Activated CD8-positive, alpha-beta memory T cell treated with anti-CD3 and anti-CD28 coated beads, Interleukin-2, amount 50 U/mL, for 24 hours (primary cell): ENCODE measurements at regions not wholly inside any gene's neighbourhood (a gene's known extent, or its start where the extent isn't known, plus 50 kb on each side); places are given as distances from the start of the nearest gene placed in this dataset.

Source experiments
- DNase-seq: peaks from one replicate; pipeline ENCODE4 v3.0.0-alpha.2; 2020; ENCODE audit errors: extremely low read depth

- DNase-seq = no peak
These were observed 203.6 kb upstream of the UBASH3B start for GRCh38 chr11:122451911-122452310.

- no peak for DNase-seq
These were observed 213.9 kb upstream of the UBASH3B start for GRCh38 chr11:122441666-122442035.

GRCh38 chr11:122440811-122441665, 214.5 kb upstream of the UBASH3B start:
- DNase-seq = no peak

- no peak for DNase-seq
These were observed 215.4 kb upstream of the UBASH3B start for GRCh38 chr11:122439866-122440810.

GRCh38 chr11:122436188-122436555, 219.3 kb upstream of the UBASH3B start:
- DNase-seq = no peak

- DNase-seq = no peak
These were observed 219.9 kb upstream of the UBASH3B start for GRCh38 chr11:122435540-122436187.

GRCh38 chr11:122434786-122435185, 220.7 kb upstream of the UBASH3B start:
- no peak for DNase-seq

GRCh38 chr11:122430490-122430889, 225.0 kb upstream of the UBASH3B start:
- no peak for DNase-seq

GRCh38 chr11:122426073-122426472, 229.4 kb upstream of the UBASH3B start:
- DNase-seq = no peak

- DNase-seq = no peak
These were observed 230.9 kb upstream of the UBASH3B start for GRCh38 chr11:122424636-122425035.

- no peak for DNase-seq
These were observed 231.6 kb upstream of the UBASH3B start for GRCh38 chr11:122423886-122424285.

- DNase-seq = no peak
These were observed 232.2 kb upstream of the UBASH3B start for GRCh38 chr11:122423273-122423672.

GRCh38 chr11:122422682-122423081, 232.8 kb upstream of the UBASH3B start:
- DNase-seq = no peak

GRCh38 chr11:122421702-122422101, 233.8 kb upstream of the UBASH3B start:
- DNase-seq = no peak

GRCh38 chr11:122418032-122418431, 237.5 kb upstream of the UBASH3B start:
- DNase-seq = no peak

GRCh38 chr11:122414406-122415018, 241.0 kb upstream of the UBASH3B start:
- no peak for DNase-seq

- DNase-seq = no peak
These were observed 241.8 kb upstream of the UBASH3B start for GRCh38 chr11:122413677-122414076.

- DNase-seq = no peak
These were observed 242.9 kb upstream of the UBASH3B start for GRCh38 chr11:122412581-122412980.

GRCh38 chr11:122406466-122406865, 249.1 kb upstream of the UBASH3B start:
- DNase-seq = no peak

- no peak for DNase-seq
These were observed 249.8 kb upstream of the UBASH3B start for GRCh38 chr11:122405547-122406341.

- no peak for DNase-seq
These were observed 251.0 kb upstream of the UBASH3B start for GRCh38 chr11:122404571-122404970.
